Testis (tissue), 2 donors: ENCODE measurements at regions not wholly inside any gene's neighbourhood (a gene's known extent, or its start where the extent isn't known, plus 50 kb on each side); places are given as distances from the start of the nearest gene placed in this dataset.

Source experiments
- POLR2A ChIP-seq: fragments of 450-650 bp; IDR thresholded peaks from one replicate; pipeline ENCODE4 v1.6.1; 2017; ENCODE audit warnings: antibody characterized with exemption, mild to moderate bottlenecking, moderate library complexity
- TF ChIP-seq, protein P1 (sequence below), 3 experiments: fragments of 450-650 bp in 2 of 3; fragments of 200-600 bp in 1 of 3; sonication (generic) in 1 of 3; IDR thresholded peaks; one replicate each; pipeline ENCODE4 v1.5.1; 2016 to 2019; ENCODE audit warnings: antibody characterized with exemption in 3 of 3, mild to moderate bottlenecking in 2 of 3, moderate library complexity in 1 of 3

DNA sequence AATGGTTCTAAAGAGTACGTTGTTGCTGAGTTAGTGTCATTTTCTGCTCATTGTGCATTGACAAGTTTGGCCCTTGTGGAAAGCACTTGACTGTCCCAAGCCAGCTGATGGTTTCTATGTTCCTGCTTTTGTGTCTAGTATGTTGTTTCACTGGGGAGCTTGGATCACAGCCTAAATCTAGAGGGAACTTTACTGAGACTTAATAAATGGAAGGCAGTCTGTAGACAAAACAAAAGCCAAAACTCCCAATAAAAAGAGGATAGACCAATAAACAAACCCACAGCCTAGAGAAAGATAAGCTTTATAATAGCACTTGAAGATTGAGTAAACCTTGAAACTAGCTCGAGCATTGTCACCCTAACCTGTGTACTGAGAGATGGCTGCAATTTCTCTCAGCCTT lies 196.8 kb downstream of the ADRA2A start:
- TF ChIP-seq, protein P1, sequence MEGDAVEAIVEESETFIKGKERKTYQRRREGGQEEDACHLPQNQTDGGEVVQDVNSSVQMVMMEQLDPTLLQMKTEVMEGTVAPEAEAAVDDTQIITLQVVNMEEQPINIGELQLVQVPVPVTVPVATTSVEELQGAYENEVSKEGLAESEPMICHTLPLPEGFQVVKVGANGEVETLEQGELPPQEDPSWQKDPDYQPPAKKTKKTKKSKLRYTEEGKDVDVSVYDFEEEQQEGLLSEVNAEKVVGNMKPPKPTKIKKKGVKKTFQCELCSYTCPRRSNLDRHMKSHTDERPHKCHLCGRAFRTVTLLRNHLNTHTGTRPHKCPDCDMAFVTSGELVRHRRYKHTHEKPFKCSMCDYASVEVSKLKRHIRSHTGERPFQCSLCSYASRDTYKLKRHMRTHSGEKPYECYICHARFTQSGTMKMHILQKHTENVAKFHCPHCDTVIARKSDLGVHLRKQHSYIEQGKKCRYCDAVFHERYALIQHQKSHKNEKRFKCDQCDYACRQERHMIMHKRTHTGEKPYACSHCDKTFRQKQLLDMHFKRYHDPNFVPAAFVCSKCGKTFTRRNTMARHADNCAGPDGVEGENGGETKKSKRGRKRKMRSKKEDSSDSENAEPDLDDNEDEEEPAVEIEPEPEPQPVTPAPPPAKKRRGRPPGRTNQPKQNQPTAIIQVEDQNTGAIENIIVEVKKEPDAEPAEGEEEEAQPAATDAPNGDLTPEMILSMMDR (IDR thresholded peaks at IDR 0.05): no peak
- no peak for TF ChIP-seq POLR2A
